MCF 10A (cell line): ENCODE measurements at regions not wholly inside any gene's neighbourhood (a gene's known extent, or its start where the extent isn't known, plus 50 kb on each side); places are given as distances from the start of the nearest gene placed in this dataset.

ENCODE experiments used
- BruUV-seq: library from RNA; stranded (reverse); fragments of 400-500 nt; replicated peaks from 2 replicates; lab custom pipeline; 2021; lab: Mats Ljungman, UMichigan
- CTCF ChIA-PET: fragments of 300-600 bp; sonication (Branson Sonifier 250); formaldehyde crosslinking; extraction: SDS; loops from one replicate; lab custom pipeline; 2021; ENCODE audit warnings: antibody characterized with exemption, inconsistent platforms; lab: Yijun Ruan, JAX
- POLR2A ChIA-PET: fragments of 300-600, 350-650 bp; sonication (Branson Sonifier 250); formaldehyde crosslinking; extraction: SDS; loops from one replicate; lab custom pipeline; 2020; ENCODE audit warnings: antibody characterized with exemption, inconsistent platforms; lab: Yijun Ruan, JAX
- DNase-seq: peaks from one replicate; pipeline ENCODE4 v3.0.0-alpha.2; 2018; ENCODE audit not compliant: unreplicated experiment
- H3K27ac Mint-ChIP-seq: one replicate; pipeline ENCODE4 v1.8.0; 2022; ENCODE audit warnings: mild to moderate bottlenecking, low read depth, mixed read lengths; ENCODE audit not compliant: unreplicated experiment
- H3K27me3 Mint-ChIP-seq: one replicate; pipeline ENCODE4 v1.8.0; 2022; ENCODE audit warnings: mixed read lengths; ENCODE audit not compliant: insufficient read depth, unreplicated experiment
- H3K36me3 Mint-ChIP-seq: one replicate; pipeline ENCODE4 v1.8.0; 2022; ENCODE audit warnings: mild to moderate bottlenecking, moderate library complexity, mixed read lengths; ENCODE audit not compliant: insufficient read depth, unreplicated experiment
- H3K4me1 Mint-ChIP-seq: one replicate; pipeline ENCODE4 v1.8.0; 2022; ENCODE audit warnings: mixed read lengths; ENCODE audit not compliant: insufficient read depth, unreplicated experiment
- H3K4me3 Mint-ChIP-seq: one replicate; pipeline ENCODE4 v1.8.0; 2022; ENCODE audit warnings: mild to moderate bottlenecking, moderate library complexity, mixed read lengths; ENCODE audit not compliant: unreplicated experiment
- H3K9me3 Mint-ChIP-seq: one replicate; pipeline ENCODE4 v1.8.0; 2022; ENCODE audit warnings: mixed read lengths; ENCODE audit not compliant: unreplicated experiment
- CTCF ChIP-seq: fragments of 200-600 bp; IDR thresholded peaks from one replicate; pipeline ENCODE4 v1.8.0; 2022; ENCODE audit warnings: antibody characterized with exemption, mild to moderate bottlenecking; ENCODE audit not compliant: unreplicated experiment
- intact Hi-C: fragments of 100-400 bp; cut with micrococcal nuclease; formaldehyde crosslinking; loops from 2 replicates; pipeline ENCODE4 v1.14.1; 2022

GRCh38 chr1:60444680-60445079 lies 371.1 kb upstream of the C1orf87 start:
- Mint-ChIP-seq H3K36me3 (no peaks in the 10 kb centered on the region), H3K4me1 (no peaks in the 10 kb centered on the region), H3K27me3 (no peaks in the 10 kb centered on the region), H3K27ac (no peak overlapping the region), H3K9me3 (no peaks in the 10 kb centered on the region), H3K4me3 (no peak overlapping the region)
- ChIA-PET POLR2A (no interaction called here), CTCF (interaction anchor here (0.7 kb wide), 1 partner anchor 219 kb away, joined by 3 read pairs; no protein-coding TSS in a partner anchor)
- no peak for DNase-seq
- no peak for TF ChIP-seq CTCF
- intact Hi-C loops, result no loop called here
- BruUV-seq, result no TSS peak

GRCh38 chr1:60436186-60436585 lies 362.6 kb upstream of the C1orf87 start:
- Mint-ChIP-seq H3K27me3 (no peaks in the 10 kb centered on the region), H3K36me3 (no peaks in the 10 kb centered on the region), H3K4me1 (no peaks in the 10 kb centered on the region), H3K27ac (no peak overlapping the region), H3K4me3 (no peak overlapping the region), H3K9me3 (peaks cover 5% of the 10 kb centered on the region)
- CTCF ChIA-PET, result no interaction called here
- intact Hi-C loops, result no loop called here
- no peak for DNase-seq
- TF ChIP-seq CTCF, result no peak
- POLR2A ChIA-PET, result no interaction called here
- BruUV-seq, result no TSS peak

- H3K27me3 Mint-ChIP-seq, result no peaks in the 10 kb centered on the region
- BruUV-seq, result no TSS peak
- peaks cover 5% of the 10 kb centered on the region for H3K9me3 Mint-ChIP-seq
- CTCF ChIA-PET, result interaction anchor here (0.6 to 0.7 kb wide), 2 partner anchors 224 to 263 kb away, joined by 3 read pairs; no protein-coding TSS in a partner anchor
- no peak for TF ChIP-seq CTCF
- no peak overlapping the region for H3K4me3 Mint-ChIP-seq
- POLR2A ChIA-PET, result no interaction called here
- no peak for DNase-seq
- H3K36me3 Mint-ChIP-seq, result no peaks in the 10 kb centered on the region
- intact Hi-C loops, result no loop called here
- H3K27ac Mint-ChIP-seq, result no peak overlapping the region
- no peaks in the 10 kb centered on the region for H3K4me1 Mint-ChIP-seq
Observed at GRCh38 chr1:60431593-60431992, 358.0 kb upstream of the C1orf87 start.

- ChIA-PET CTCF (no interaction called here), POLR2A (no interaction called here)
- no peak overlapping the region for H3K4me3 Mint-ChIP-seq
- TF ChIP-seq CTCF, result no peak
- no peak overlapping the region for H3K27ac Mint-ChIP-seq
- no peaks in the 10 kb centered on the region for H3K27me3 Mint-ChIP-seq
- no peaks in the 10 kb centered on the region for H3K4me1 Mint-ChIP-seq
- intact Hi-C loops, result no loop called here
- H3K36me3 Mint-ChIP-seq, result no peaks in the 10 kb centered on the region
- no peak for DNase-seq
- H3K9me3 Mint-ChIP-seq, result peaks cover 5% of the 10 kb centered on the region
- BruUV-seq, result no TSS peak
Observed at GRCh38 chr1:60430375-60430774, 356.8 kb upstream of the C1orf87 start.
